HG03520 (cell line): ENCODE measurements at regions not wholly inside any gene's neighbourhood (a gene's known extent, or its start where the extent isn't known, plus 50 kb on each side); places are given as distances from the start of the nearest gene placed in this dataset.
"Not testable (repeated sequence)": the region's sequence is repeated elsewhere in the genome, so short reads cannot be mapped to it uniquely, and the experiment has no call there.

ENCODE experiments used
- ATAC-seq: cut with Tn5 transposase; IDR thresholded peaks from one replicate; pipeline ENCODE4 v1.9.1; 2021; ENCODE audit warnings: mild to moderate bottlenecking, moderate library complexity; ENCODE audit not compliant: unreplicated experiment

GRCh38 chr9:78383130-78383529, 86.2 kb downstream of the PSAT1 start:
- ATAC-seq, result no peak

GRCh38 chr9:78386348-78386747, 89.4 kb downstream of the PSAT1 start:
- no peak for ATAC-seq

GRCh38 chr9:78386773-78387172, 89.8 kb downstream of the PSAT1 start:
- ATAC-seq, result no peak

DNA sequence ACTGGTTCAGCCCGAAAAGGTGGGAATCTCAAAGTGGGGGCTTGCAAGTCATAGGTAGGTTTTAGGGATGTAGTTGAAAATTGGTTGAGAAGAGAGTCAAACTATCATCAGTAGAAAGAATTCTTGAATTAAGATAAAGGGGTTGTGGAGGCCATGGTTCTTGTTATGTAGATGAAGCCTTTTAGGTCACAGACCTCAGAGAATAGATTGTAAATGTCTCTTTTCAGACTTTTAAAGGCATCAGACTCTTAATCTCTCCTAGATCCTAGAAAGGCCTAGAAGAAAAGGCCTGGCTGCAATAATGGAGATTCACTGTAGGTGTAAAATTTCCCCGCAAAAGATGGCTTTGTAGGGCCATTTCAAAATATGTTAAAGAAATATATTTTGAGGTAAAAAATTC, 96.4 kb downstream of the PSAT1 start:
- ATAC-seq, result no peak

DNA sequence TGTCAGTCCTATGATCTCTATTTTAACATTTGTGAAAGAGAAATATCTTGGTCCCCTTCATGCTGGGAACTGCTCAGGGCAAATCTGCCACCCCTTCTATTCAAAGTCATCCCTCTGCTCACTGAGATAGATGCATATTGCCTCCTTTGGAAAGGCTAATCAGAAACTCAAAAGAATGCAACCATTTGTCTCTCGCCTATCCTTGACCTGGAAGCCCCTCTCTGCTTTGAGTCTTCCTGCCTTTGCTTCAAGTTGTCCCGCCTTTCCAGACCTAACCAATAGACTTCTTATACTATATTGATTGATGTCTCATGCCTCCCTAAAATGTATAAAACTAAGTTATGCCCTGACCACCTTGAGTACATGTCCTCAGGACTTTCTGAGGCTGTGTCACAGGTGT, 97.0 kb downstream of the PSAT1 start:
- ATAC-seq, result no peak

GRCh38 chr9:78396087-78396486, 99.2 kb downstream of the PSAT1 start:
- ATAC-seq, result no peak

- ATAC-seq, result no peak
These were observed 100.1 kb downstream of the PSAT1 start for GRCh38 chr9:78397045-78397444.

GRCh38 chr9:78397454-78397853, 100.5 kb downstream of the PSAT1 start:
- ATAC-seq, result no peak

DNA sequence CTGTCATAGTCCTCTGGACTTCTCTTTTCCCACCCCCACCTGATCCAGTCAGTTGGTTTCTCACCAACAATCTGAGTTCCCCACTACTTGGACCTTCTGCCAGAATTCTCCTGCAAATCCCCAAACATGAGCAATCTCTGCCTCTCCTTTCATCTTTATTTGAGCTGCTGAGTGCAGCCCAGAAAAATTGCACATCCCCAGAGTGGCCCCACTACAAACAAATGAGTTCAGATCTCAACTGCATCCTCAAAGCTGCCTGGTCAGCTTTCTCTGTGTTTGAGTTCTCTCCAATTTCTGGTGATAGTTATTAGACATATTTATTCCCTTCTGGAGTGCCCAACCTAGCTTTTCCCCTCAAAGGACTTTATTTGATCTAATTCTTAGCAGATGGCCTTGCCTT, 102.2 kb downstream of the PSAT1 start:
- no peak for ATAC-seq

DNA sequence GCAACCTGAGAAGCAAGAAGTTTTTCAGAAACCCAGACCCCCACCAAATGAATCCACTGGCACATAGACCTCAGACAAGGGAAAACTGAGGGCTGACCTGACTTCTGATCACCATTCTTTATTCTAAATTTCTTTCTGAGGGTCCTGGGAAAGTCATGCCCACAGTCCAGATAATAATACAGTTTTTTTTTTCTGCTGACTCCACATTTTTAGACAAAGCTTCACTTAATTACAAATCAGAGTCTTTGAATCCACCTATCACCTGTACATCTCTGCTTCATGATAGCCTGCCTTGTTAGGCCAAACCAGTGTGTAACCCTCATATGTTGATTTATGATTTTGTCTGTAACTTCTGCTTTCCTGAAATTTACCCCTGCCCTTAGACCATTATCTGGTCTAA, 103.6 kb downstream of the PSAT1 start:
- ATAC-seq, result no peak

- ATAC-seq, result no peak
These were observed 108.5 kb downstream of the PSAT1 start for GRCh38 chr9:78405461-78405860.

DNA sequence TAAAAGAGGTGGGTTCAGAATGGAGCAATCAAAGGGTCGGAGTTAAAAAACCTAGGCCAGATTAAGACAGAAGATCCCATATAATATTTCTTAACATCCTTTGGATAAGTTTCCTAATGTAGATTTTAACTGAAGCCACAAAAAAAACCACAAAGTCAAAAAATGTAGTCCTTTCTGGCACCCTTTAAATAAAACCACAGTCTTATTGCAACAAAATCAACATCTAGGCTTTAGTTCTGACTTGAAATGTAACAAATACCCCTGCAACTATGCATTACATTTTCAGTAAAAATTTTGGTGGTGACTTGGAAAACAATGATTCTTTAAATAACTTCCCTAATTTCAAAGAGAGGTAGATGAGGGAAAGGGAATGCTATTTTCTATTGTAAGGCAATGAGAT, 109.2 kb downstream of the PSAT1 start:
- no peak for ATAC-seq

DNA sequence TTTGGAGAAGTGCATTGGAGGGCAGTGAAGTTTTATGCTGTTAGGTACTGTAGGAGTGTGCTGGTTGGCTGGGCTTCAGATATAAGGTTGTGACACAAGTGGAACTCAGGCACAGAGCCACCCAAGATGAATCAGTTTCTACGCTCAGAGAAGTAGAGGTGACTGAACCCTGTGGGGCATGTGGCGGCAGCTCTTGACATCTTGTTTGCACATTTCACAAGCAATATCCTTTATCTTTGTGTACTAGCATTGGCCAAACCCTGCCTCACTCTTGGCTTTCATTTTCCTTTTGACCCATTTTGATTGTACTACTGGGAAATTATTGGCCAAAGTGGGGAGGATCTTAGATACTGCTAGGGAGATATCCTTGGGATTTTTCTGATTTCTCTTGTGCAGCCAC, 110.0 kb downstream of the PSAT1 start:
- ATAC-seq, result no peak

- ATAC-seq, result no peak
These were observed 110.8 kb downstream of the PSAT1 start for GRCh38 chr9:78407636-78408312.

DNA sequence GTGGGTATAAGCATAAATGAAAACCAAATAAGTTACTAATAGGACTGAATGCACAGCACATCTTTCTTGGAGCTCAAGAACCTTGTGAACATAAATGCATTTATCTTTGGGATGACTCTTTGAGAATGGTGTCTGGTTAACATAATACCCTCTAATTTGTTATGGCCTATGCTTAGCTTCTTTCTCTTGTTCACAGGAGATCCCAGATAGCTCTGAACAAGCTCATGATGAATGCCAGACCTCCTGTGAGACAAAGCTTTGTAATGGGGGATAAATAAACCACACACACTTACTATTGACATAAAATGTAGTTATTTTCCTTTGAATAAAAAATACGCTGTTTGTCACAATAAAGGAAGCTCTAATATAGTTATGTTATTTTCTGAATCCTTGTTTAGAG, 111.5 kb downstream of the PSAT1 start:
- no peak for ATAC-seq

DNA sequence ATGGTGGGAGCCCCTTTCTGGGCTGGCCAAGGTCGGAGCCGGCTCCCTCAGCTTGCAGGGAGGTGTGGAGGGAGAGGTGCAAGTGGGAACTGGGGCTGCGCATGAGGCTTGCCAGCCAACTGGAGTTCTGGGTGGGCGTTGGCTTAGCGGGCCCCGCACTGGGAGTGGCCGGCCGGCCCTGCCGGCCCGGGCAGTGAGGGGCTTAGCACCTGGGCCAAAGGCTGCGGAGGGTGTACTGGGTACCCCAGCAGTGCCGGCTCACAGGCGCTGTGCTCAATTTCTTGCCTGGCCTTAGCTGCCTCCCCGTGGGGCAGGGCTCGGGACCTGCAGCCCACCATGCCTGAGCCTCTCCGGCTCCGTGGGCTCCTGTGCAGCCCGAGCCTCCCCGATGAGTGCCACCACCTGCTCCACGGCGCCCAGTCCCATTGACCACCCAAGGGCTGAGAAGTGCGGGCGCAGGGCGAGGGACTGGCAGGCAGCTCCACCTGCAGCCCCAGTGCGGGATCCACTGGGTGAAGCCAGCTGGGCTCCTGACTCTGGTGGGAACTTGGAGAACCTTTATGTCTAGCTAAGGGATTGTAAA, 113.1 kb downstream of the PSAT1 start:
- ATAC-seq, result not testable (repeated sequence)

GRCh38 chr9:78422309-78422708, 125.4 kb downstream of the PSAT1 start:
- no peak for ATAC-seq

DNA sequence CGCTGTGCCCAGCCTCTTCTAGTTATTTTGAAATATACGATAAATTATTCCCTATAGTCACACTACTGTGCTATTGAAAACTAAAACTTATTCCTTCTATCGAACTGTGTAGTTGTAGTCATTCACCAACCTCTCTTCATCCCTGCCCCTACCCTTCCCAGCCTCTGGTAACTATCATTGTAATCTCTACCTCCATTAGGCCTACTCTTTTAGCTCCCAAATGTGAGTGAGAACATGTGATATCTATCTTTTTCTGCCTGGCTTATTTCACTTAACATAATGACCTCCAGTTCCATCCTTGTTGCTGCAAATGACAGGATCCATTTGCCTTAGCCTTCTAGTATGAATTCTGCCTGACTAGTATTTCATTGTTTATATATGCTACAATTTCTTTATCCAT, 127.4 kb downstream of the PSAT1 start:
- no peak for ATAC-seq

DNA sequence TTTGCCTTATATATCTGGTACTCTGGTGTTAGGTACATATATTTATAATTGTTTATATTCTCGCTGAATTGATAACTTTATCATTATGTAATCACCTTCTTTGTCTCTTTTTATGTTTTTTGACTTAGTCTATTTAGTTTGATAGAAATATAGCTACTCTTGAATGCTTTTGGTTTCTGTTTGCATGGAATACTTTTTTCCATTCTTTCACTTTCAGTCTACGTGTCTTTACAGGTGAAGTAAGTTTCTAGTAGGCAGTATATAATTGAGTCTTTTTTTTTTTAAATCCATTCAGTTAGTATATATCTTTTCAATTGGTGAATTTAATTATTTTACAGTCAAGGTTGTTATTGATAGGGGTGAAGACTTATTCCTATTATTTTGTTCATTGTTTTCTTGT, 131.7 kb downstream of the PSAT1 start:
- no peak for ATAC-seq

DNA sequence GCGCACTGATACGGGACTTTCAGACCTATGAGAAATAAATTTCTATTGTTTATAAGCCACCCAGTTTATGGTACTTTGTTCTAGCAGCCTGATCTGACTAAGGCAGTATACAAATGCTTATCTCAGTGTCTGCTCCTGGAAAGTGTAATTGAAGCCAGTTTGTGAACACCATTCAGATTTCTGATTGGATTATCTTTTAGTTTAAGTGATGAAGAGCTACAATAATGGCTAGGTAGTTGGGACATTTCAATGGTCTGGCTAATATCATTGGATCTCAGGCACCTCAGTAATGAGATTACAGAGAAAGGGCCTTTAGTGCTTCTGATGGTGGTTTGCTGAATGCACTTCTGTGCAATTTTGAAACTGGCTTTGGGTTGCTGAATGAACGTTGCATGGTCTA, 133.5 kb downstream of the PSAT1 start:
- ATAC-seq, result no peak

DNA sequence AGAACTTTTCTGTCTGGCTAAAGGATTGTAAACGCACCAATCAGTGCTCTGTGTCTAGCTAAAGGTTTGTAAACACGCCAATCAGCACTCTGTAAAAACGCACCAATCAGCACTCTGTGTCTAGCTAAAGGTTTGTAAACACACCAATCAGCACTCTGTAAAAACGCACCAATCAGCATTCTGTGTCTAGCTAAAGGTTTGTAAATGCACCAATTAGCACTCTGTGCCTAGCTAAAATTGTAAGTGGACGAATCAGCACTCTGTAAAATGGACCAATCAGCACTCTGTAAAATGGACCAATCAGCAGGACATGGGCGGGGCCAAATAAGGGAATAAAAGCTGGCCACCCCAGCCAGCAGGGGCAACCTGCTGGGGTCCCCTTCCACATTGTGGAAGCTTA, 134.1 kb downstream of the PSAT1 start:
- ATAC-seq, result not testable (repeated sequence)

DNA sequence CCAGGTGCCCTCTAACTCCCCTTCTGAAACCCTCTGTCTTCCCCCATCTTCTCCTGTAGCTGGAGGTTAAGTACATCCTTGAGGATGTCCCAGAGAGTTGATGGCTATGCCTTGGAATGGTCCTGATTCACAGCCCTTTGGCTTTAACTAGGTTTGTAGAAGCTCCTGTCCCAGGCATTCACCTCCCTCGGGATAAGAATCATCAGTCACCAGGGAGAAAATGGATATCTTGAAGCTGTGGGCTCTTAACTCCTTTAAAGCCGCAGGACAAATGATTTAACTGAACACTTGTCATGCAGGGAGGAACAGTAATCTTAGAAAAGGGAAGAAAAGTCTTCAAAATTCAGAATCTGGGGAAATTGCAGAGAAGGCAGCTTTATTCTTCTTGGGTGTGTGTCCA, 139.9 kb downstream of the PSAT1 start:
- ATAC-seq, result no peak

GRCh38 chr9:78437296-78437695, 140.4 kb downstream of the PSAT1 start:
- no peak for ATAC-seq
